DMS79 treated with DMSO at 0.1 percent for 48 hours (cell line): ENCODE measurements at regions not wholly inside any gene's neighbourhood (a gene's known extent, or its start where the extent isn't known, plus 50 kb on each side); places are given as distances from the start of the nearest gene placed in this dataset.
"Not testable (repeated sequence)": the region's sequence is repeated elsewhere in the genome, so short reads cannot be mapped to it uniquely, and the experiment has no call there.

ENCODE experiments used
- DNase-seq: peaks from one replicate; lab custom pipeline; 2025; lab: John Stamatoyannopoulos, UW

- no peak for DNase-seq
Observed at GRCh38 chr5:3484836-3485235, 110.8 kb upstream of the IRX1 start.

GRCh38 chr5:3481175-3481574, 114.5 kb upstream of the IRX1 start:
- DNase-seq = no peak

DNA sequence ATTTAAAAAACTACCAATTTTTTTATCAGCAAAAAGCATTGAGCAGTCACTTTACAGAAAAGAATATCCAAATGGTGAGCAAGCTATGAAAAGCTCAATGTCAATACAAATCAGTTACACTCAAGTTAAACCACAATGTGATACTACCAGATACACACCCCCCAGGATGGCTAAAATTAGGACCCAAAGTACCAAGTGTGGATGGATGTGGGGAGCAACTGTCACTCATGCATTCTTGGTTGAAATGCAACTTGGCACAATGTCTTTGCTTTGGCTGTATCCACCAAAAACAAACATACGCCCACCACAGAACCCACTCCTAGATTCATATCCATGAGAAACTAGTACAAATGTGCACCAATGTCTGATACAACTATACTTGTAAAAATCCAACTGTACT, 120.0 kb upstream of the IRX1 start:
- DNase-seq = no peak

DNA sequence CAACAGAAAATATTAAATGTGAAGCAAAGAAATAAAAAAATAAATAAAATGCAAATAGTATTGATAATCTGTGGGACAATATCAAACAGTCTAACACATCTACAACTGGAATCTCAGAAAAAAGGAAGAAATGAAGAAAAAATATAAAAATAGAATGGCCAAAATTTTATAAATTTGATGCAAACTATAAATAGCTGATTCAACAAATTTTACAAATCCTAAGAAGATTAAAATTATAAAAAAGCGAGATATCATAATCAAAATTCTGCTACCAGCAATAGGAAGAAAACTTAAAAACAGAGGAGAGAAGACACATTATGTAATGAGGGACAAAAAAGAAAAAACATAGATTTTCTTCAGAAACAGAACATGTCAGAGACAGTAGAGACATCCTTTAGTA, 129.2 kb upstream of the IRX1 start:
- DNase-seq = no peak

DNA sequence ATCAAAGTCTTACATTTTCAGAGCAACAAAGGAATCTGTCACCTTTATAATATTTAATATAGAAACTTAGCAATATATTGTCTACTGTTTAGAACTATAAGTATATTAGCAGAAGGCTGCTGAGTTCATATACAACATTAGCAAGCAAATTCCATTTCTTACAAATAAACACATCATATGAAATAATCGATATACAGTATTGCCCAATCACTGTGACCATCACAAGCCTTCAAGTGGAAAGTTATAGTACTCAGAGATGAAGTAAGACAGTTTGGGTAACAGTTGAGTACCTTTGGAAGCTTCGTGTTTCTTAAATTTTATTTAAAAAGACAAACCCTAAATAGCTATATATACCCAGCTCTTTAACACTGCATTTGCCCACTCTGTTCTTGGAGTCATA, 135.2 kb upstream of the IRX1 start:
- DNase-seq = no peak

GRCh38 chr5:3456121-3456681, 139.4 kb upstream of the IRX1 start:
- DNase-seq = no peak

GRCh38 chr5:3454028-3454427, 141.6 kb upstream of the IRX1 start:
- not testable (repeated sequence) for DNase-seq

- no peak for DNase-seq
Observed at GRCh38 chr5:3452622-3453021, 143.0 kb upstream of the IRX1 start.

DNA sequence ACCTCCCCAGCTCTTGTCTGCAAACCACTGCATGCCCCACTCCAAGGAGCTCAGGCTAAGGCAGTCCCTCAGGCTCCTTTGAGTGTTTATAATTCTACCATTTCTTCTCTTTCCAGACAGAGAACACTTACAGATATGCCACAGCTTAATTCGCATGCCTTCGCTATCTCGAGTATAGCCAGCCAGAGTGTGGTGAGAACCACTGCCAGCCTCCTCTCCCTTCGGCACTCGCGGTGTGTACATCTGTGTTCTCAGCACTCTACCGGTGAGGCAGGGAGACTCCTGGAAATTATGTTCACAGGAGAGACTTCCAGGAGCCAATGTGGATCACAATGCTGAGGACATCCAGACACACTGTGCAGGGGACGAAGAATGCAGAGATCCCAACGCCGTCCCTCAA, 143.7 kb upstream of the IRX1 start:
- no peak for DNase-seq

DNA sequence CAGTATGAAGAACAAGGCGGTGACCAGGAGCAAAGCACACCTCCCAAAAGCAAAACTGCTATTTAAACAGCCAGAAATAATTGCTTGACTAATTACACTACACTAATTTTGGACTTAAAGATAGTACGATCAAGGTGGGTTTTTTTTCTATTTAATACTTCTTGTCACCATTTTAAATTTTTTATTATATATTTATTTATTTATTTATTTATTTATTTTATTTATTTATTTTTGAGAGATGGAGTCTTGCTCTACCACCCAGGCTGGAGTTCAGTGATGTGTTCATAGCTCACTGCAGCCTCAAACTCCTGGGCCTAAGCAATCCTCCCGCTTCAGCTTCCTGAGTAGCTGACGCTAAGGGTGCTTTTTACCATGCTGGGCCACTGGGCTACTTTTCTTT, 146.2 kb upstream of the IRX1 start:
- DNase-seq = no peak

DNA sequence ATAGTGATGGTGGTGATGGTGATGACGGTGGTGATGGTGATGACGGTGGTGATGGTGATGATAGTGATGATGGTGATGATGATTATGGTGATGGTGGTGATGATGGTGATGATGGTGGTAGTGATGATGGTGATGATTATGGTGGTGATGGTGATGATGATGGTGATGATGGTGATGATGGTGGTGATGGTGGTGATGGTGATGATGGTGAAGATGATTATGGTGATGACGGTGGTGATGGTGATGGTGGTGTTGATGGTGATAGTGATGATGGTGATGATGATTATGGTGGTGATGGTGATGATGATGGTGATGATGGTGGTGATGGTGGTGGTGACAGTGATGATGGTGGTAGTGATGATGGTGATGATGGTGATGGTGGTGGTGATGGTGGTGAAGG, 149.2 kb upstream of the IRX1 start:
- no peak for DNase-seq

DNA sequence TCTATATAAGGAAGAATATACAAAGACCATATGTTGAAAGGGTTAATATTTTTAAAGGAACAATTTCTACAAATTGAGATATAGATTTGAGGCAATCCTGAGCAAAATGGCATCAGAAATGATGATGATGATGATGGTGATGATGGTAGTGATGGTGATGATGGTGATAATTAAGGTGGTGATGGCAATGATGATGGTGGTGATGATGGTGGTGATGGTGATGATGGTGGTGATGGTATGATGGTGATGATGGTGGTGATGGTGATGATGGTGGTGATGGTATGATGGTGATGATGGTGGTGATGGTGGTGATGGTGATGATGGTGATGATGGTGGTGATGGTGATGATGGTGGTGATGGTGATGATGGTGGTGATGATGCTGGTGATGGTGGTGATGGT, 150.1 kb upstream of the IRX1 start:
- not testable (repeated sequence) for DNase-seq

GRCh38 chr5:3432135-3432534, 163.5 kb upstream of the IRX1 start:
- no peak for DNase-seq

DNA sequence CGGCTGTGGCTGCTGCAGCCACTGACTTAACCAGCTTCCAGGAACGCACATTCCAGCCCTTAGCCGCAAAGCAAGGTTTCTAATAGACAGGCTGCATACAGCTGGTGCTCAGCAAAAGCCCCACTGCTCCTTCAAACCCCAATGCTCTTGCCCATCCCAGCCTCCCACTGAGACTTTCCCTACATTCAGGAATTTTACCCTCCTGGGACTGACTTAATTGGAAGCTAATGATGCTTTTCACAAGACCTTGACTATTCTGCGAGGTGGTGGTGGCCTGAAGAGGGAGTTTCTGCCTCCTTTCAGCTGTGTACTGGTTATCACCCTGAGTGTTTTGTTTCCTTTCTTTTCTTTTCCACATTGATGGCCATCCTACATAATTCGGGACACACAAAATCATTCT, 164.9 kb upstream of the IRX1 start:
- DNase-seq = no peak

- no peak for DNase-seq
Observed at GRCh38 chr5:3429962-3430361, 165.7 kb upstream of the IRX1 start.

- no peak for DNase-seq
Observed at GRCh38 chr5:3428334-3428733, 167.3 kb upstream of the IRX1 start.

- DNase-seq = no peak
Observed at GRCh38 chr5:3424946-3425345, 170.7 kb upstream of the IRX1 start.

DNA sequence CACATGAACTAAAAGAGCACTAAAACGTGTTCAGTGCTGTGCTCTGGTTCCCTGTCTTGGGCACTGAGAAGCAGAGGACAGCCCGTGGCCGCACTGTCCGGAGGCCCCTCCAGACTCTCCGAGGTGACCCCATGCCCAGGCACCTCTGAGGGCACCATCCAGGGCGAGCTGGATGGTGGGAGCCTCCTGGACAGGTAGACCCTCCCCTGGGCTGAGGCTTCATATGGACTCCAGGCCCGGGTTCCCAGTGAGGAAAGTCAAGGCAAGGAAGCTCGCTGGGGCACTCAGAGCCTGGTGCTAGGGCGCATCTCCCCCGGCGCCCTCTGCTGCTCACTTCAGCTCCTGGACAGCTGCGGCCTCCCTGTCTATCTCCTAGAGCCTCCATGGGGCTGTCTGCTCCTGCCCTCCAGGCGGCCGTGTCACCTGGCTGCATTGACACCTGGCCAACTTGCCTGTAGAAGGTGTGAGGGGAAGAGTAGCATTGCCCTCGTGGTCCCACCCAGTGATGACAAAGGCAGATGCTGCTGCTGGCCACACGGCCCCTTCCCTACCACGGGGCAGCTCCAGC, 178.2 kb upstream of the IRX1 start:
- no peak for DNase-seq

DNA sequence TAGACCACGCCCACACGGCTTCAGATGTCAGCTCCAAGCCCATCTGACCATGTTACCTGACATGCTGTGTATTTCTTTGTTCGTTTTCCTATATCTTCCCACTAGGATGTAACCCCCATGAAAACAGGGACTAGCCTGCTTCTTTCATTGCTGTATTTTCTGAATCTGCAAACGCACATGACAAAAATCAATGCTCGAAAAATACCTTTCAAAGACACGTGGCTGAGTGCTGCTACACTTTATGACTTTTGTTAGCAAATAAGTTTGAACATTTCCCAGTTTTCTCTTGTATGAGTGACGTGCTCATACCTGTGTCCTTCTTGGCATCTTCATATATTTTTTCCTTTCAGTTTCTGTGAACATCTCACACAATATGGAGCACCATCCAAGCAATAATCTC, 181.3 kb upstream of the IRX1 start:
- DNase-seq = no peak

DNA sequence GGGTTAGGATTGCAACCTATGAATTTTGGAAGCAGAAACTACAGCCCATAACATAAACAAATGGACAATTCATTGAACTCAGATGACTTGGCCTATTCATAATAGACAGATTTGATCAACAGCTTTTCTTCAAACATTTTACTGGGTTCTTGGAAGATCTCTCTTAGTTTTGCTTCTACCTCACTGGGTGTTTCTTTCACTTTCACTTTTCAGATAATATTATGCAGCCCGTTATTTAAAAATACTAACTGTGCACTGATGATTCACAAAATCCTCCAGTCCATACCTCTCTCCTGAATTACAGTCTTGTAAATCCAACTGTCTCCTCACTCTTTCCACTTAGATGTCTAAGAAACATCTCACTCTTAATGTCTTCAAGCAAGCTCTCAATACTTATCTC, 183.5 kb upstream of the IRX1 start:
- DNase-seq = no peak

DNA sequence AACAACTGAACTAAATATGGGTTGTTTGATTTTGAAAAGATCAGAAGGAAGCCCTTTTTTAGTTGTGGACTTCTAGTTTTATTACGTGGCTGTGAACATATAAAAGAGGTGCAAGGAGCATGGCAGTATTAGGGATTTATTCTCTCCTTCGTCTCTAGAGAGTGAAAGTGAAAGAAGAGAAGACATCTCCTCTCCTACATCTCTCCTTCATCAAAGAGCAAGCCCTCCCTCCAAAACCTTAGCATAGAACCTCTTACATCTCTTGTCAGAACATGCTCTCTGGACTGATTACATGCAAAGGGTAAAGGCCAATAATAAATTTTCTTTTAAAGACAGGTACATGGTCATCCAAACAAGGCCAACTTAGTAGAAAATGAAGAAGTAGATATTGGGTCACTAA, 184.3 kb upstream of the IRX1 start:
- DNase-seq = no peak

GRCh38 chr5:3401635-3402034, 194.0 kb upstream of the IRX1 start:
- no peak for DNase-seq

DNA sequence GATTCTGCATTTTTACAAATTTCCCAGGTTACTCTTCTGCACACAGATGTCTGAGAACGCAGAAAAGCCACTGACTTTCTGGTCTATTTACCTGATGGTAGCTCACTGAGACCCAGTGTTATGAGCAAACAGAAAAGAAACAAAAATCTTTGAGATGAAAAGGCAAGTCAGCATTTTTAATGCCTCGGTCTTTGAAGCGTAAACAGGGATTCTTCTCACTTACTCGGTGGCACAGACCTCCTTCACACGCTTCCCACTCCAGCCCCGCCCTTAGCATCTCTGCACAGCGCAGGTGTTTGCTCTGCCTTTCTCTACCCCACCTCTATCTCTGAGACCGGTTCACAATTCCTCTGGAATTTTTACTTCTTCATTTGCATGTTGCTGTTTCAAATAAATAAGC, 195.0 kb upstream of the IRX1 start:
- DNase-seq = no peak

DNA sequence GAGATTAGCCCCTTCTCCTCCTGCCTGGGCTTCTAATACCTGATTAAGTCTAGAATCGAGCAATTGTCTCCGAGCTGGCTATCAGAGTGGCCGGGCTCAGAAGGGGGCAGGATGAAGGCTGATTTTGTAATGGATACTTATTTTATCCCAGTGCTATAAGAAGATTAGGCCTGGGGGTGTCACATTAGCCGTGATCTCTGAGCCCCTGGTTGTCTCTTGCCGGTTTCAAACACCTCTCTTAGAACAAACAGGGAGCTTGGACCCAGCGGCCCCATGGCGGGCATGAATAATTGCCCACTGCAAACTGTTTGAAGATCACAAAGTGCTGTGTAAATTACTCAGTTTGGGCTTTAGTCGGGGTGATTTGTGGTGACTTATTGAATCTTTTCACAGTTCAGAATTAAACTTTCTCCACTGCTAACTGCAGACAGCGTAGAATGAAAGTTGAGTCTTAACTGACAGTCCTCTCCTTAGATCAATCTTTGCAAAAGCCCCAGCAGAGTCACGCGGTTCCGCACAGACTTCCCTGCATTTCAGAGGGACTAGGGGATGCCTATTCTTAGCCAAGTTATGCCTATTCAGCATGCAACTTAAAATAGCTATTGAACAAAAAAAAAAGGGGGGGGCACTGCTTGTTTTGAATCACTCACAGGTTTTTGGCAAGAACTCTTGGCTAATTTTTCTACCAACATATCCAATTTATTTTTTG, 200.6 kb upstream of the IRX1 start:
- no peak for DNase-seq
